Upper lobe of left lung (tissue), 6 donors: ENCODE measurements at regions not wholly inside any gene's neighbourhood (a gene's known extent, or its start where the extent isn't known, plus 50 kb on each side); places are given as distances from the start of the nearest gene placed in this dataset.

Source experiments
- ATAC-seq, 2 donors: fragments of 200-7000 bp; cut with Tn5 transposase; one replicate each; pipeline ENCODE4 v1.9.1; 2022; ENCODE audit warnings: mild to moderate bottlenecking in 2 of 2, moderate library complexity in 2 of 2; ENCODE audit not compliant: low FRiP score in 2 of 2
- DNase-seq, 2 donors: peaks; one replicate each; pipeline ENCODE4 v3.0.0-alpha.2; 2019 to 2020
- H3K27ac ChIP-seq, 4 donors: fragments of 200-600 bp; sonication (generic); one replicate each; pipeline ENCODE4 v1.5.1; 2016 to 2019
- H3K27me3 ChIP-seq, 4 donors: fragments of 200-600 bp; sonication (generic); one replicate each; pipeline ENCODE4 v1.5.1; 2017 to 2019
- H3K36me3 ChIP-seq, 4 donors: fragments of 200-600 bp; sonication (generic); one replicate each; pipeline ENCODE4 v1.5.1; 2016 to 2019
- H3K4me1 ChIP-seq, 4 donors: fragments of 200-600 bp; sonication (generic); one replicate each; pipeline ENCODE4 v1.5.1; 2018 to 2019
- H3K4me3 ChIP-seq, 4 donors: fragments of 200-600 bp; sonication (generic); one replicate each; pipeline ENCODE4 v1.5.1; 2017 to 2019; ENCODE audit warnings: mild to moderate bottlenecking in 2 of 4, moderate library complexity in 1 of 4
- H3K9me3 ChIP-seq, 4 donors: fragments of 200-600 bp; sonication (generic); one replicate each; pipeline ENCODE4 v1.5.1; 2018 to 2019
- CTCF ChIP-seq, 6 experiments: fragments of 450-650 bp in 4 of 6; fragments of 200-600 bp in 2 of 6; sonication (generic) in 2 of 6; IDR thresholded peaks; one replicate each; pipeline ENCODE4 v1.5.1; 2016 to 2019; ENCODE audit warnings: antibody characterized with exemption in 6 of 6
- EP300 ChIP-seq, 4 donors: sonication (generic); formaldehyde crosslinking; IDR thresholded peaks; one replicate each; pipeline ENCODE4 v1.5.1; 2017; ENCODE audit warnings: antibody characterized with exemption in 4 of 4, control low read depth in 2 of 4
- POLR2A ChIP-seq, 4 donors: fragments of 450-650 bp; IDR thresholded peaks; one replicate each; pipeline ENCODE4 v1.5.1; 2016 to 2017; ENCODE audit warnings: antibody characterized with exemption in 4 of 4, mild to moderate bottlenecking in 2 of 4
- POLR2AphosphoS5 ChIP-seq, 2 donors: sonication (generic); formaldehyde crosslinking; IDR thresholded peaks; one replicate each; pipeline ENCODE4 v1.5.1; 2017; ENCODE audit warnings: antibody characterized with exemption in 2 of 2
- WGBS, 2 donors: methylation state at CpG; one replicate each; pipeline ENCODE4 v1.1.5; 2017 to 2018; 5-methylcytosine and 5-hydroxymethylcytosine counted together
- donor health status: DM: no; HTN: no; CAD: no; lungs with moderate emphysema.
- donor health status: DM: no; HTN: yes; CAD: no; lungs with severe emphysema.

- DNase-seq (no peak), ATAC-seq (no peak)
- Histone ChIP-seq H3K27ac (no peak overlapping the region), H3K36me3 (no peaks in the 10 kb centered on the region), H3K9me3 (no peaks in the 10 kb centered on the region), H3K4me3 (no peak overlapping the region), H3K4me1 (no peaks in the 10 kb centered on the region), H3K27me3 (no peaks in the 10 kb centered on the region)
- TF ChIP-seq CTCF (IDR thresholded peaks at IDR 0.05) (no peak), EP300 (IDR thresholded peaks at IDR 0.05) (no peak), POLR2AphosphoS5 (IDR thresholded peaks at IDR 0.05) (no peak), POLR2A (IDR thresholded peaks at IDR 0.05) (no peak)
These were observed 467.6 kb upstream of the CWC22 start for GRCh38 chr2:180474716-180475115.

GRCh38 chr2:180473456-180473855 lies 466.4 kb upstream of the CWC22 start:
- no peak overlapping the region for H3K27ac ChIP-seq
- ATAC-seq (no peak), DNase-seq (no peak)
- 67 to 68% methylated on average over 1 of the region's 1 CpG for WGBS, 2 donors
- no peaks in the 10 kb centered on the region for H3K27me3 ChIP-seq
- no peaks in the 10 kb centered on the region for H3K36me3 ChIP-seq
- H3K9me3 ChIP-seq: no peaks in the 10 kb centered on the region
- H3K4me1 ChIP-seq: no peaks in the 10 kb centered on the region
- no peak for TF ChIP-seq CTCF (IDR thresholded peaks at IDR 0.05)
- TF ChIP-seq EP300 (IDR thresholded peaks at IDR 0.05): no peak
- no peak for TF ChIP-seq POLR2A (IDR thresholded peaks at IDR 0.05)
- TF ChIP-seq POLR2AphosphoS5 (IDR thresholded peaks at IDR 0.05): no peak
- H3K4me3 ChIP-seq: no peak overlapping the region

- DNase-seq: no peak
- 50 to 65% methylated on average over 1 of the region's 1 CpG for WGBS, 2 donors
- no peak for TF ChIP-seq POLR2AphosphoS5 (IDR thresholded peaks at IDR 0.05)
- TF ChIP-seq EP300 (IDR thresholded peaks at IDR 0.05): no peak
- TF ChIP-seq CTCF (IDR thresholded peaks at IDR 0.05): no peak
- no peak for TF ChIP-seq POLR2A (IDR thresholded peaks at IDR 0.05)
These were observed 465.0 kb upstream of the CWC22 start for GRCh38 chr2:180472133-180472532.

GRCh38 chr2:180463608-180464007 lies 456.5 kb upstream of the CWC22 start:
- ATAC-seq: no peak
- Histone ChIP-seq H3K9me3 (no peaks in the 10 kb centered on the region), H3K36me3 (no peaks in the 10 kb centered on the region), H3K4me1 (no peaks in the 10 kb centered on the region), H3K27ac (no peak overlapping the region), H3K27me3 (no peaks in the 10 kb centered on the region), H3K4me3 (no peak overlapping the region)
- no peak for TF ChIP-seq EP300 (IDR thresholded peaks at IDR 0.05)
- TF ChIP-seq CTCF (IDR thresholded peaks at IDR 0.05): no peak
- TF ChIP-seq POLR2A (IDR thresholded peaks at IDR 0.05): no peak
- no peak for DNase-seq

More at GRCh38 chr2:180472133-180472532, 465.0 kb upstream of the CWC22 start:
- no peaks in the 10 kb centered on the region for H3K27me3 ChIP-seq
- H3K27ac ChIP-seq: no peak overlapping the region
- no peak for ATAC-seq
- no peak overlapping the region for H3K4me3 ChIP-seq
- H3K9me3 ChIP-seq: no peaks in the 10 kb centered on the region
- H3K36me3 ChIP-seq: no peaks in the 10 kb centered on the region
- no peaks in the 10 kb centered on the region for H3K4me1 ChIP-seq

GRCh38 chr2:180461761-180462160 lies 454.7 kb upstream of the CWC22 start:
- Histone ChIP-seq H3K9me3 (no peaks in the 10 kb centered on the region), H3K36me3 (no peaks in the 10 kb centered on the region), H3K27ac (no peak overlapping the region), H3K4me1 (no peaks in the 10 kb centered on the region), H3K27me3 (no peaks in the 10 kb centered on the region), H3K4me3 (no peak overlapping the region)
- 84 to 86% methylated on average over 3 of the region's 3 CpGs for WGBS, 2 donors
- no peak for TF ChIP-seq CTCF (IDR thresholded peaks at IDR 0.05)
- TF ChIP-seq POLR2AphosphoS5 (IDR thresholded peaks at IDR 0.05): no peak
- TF ChIP-seq EP300 (IDR thresholded peaks at IDR 0.05): no peak
- no peak for TF ChIP-seq POLR2A (IDR thresholded peaks at IDR 0.05)
- DNase-seq (no peak), ATAC-seq (no peak)
